Liver (tissue), 8 donors: ENCODE measurements at regions not wholly inside any gene's neighbourhood (a gene's known extent, or its start where the extent isn't known, plus 50 kb on each side); places are given as distances from the start of the nearest gene placed in this dataset.

Experiments
- DNase-seq: peaks from one replicate; pipeline ENCODE4 v3.0.0-alpha.2; 2017; ENCODE audit warnings: low spot score
- H3K27ac ChIP-seq, 2 donors: one replicate each; pipeline ENCODE4 v1.7.0; 2013; ENCODE audit warnings: inconsistent platforms in 2 of 2, low read length in 2 of 2, control low read depth in 1 of 2, low read depth in 1 of 2, mild to moderate bottlenecking in 1 of 2
- H3K27me3 ChIP-seq, 4 donors: one replicate each; pipeline versions ENCODE4 v1.6.1 to v1.7.0; 2013; ENCODE audit warnings: low read length in 3 of 4, inconsistent platforms in 1 of 4, mild to moderate bottlenecking in 1 of 4, moderate library complexity in 1 of 4; ENCODE audit not compliant: control insufficient read depth in 4 of 4, insufficient read depth in 4 of 4
- H3K36me3 ChIP-seq, 4 donors: one replicate each; pipeline versions ENCODE4 v1.6.1 to v1.7.0; 2013; ENCODE audit warnings: low read length in 3 of 4, mild to moderate bottlenecking in 3 of 4, low read depth in 1 of 4, moderate library complexity in 1 of 4; ENCODE audit not compliant: control insufficient read depth in 4 of 4, insufficient read depth in 3 of 4
- H3K4me1 ChIP-seq, 4 donors: one replicate each; pipeline versions ENCODE4 v1.6.1 to v1.7.0; 2013; ENCODE audit warnings: low read length in 3 of 4, mild to moderate bottlenecking in 3 of 4, moderate library complexity in 1 of 4; ENCODE audit not compliant: control insufficient read depth in 4 of 4, insufficient read depth in 4 of 4
- H3K4me3 ChIP-seq, 3 donors: one replicate each; pipeline versions ENCODE4 v1.6.1 to v1.7.0; 2013; ENCODE audit warnings: low read length in 3 of 3, control low read depth in 1 of 3, low read depth in 1 of 3, mild to moderate bottlenecking in 1 of 3
- H3K9ac ChIP-seq, 2 donors: one replicate each; pipeline ENCODE4 v1.7.0; 2013; ENCODE audit warnings: low read length in 2 of 2, mild to moderate bottlenecking in 2 of 2, moderate library complexity in 2 of 2, control low read depth in 1 of 2, low read depth in 1 of 2
- H3K9me3 ChIP-seq, 4 donors: one replicate each; pipeline versions ENCODE4 v1.6.1 to v1.7.0; 2013; ENCODE audit warnings: low read length in 3 of 4; ENCODE audit not compliant: control insufficient read depth in 4 of 4
- ATF3 ChIP-seq: IDR thresholded peaks from 2 replicates; pipeline ENCODE4 v1.6.1; 2016; ENCODE audit warnings: antibody characterized with exemption
- CTCF ChIP-seq: fragments of 150-350 bp; IDR thresholded peaks from 2 replicates; pipeline ENCODE4 v1.5.1; 2017; ENCODE audit warnings: improper control_type of control experiment, low read depth, low read length; ENCODE audit not compliant: missing input control
- EGR1 ChIP-seq, 2 donors: IDR thresholded peaks; 2 replicates each; pipeline ENCODE4 v1.6.1; 2016 to 2018; ENCODE audit warnings: antibody characterized with exemption in 2 of 2, low read depth in 2 of 2
- FOXA1 ChIP-seq: IDR thresholded peaks from 2 replicates; pipeline ENCODE4 v1.6.1; 2016; ENCODE audit warnings: antibody characterized with exemption
- FOXA2 ChIP-seq: IDR thresholded peaks from 2 replicates; pipeline ENCODE4 v1.6.1; 2016; ENCODE audit warnings: antibody characterized with exemption
- GABPA ChIP-seq, 2 donors: IDR thresholded peaks in 1 of 2; conservative IDR thresholded peaks in 1 of 2; 2 replicates each; pipeline ENCODE4 v1.6.1; 2016; ENCODE audit warnings: antibody characterized with exemption in 2 of 2, mild to moderate bottlenecking in 1 of 2, moderate library complexity in 1 of 2
- HNF4A ChIP-seq, 2 donors: conservative IDR thresholded peaks; 2 replicates each; pipeline ENCODE4 v1.6.1; 2016; ENCODE audit warnings: antibody characterized with exemption in 2 of 2, mild to moderate bottlenecking in 2 of 2
- HNF4G ChIP-seq: IDR thresholded peaks from 2 replicates; pipeline ENCODE4 v1.6.1; 2016; ENCODE audit warnings: antibody characterized with exemption
- JUND ChIP-seq, 2 donors: IDR thresholded peaks; 2 replicates each; pipeline ENCODE4 v1.6.1; 2016; ENCODE audit warnings: antibody characterized with exemption in 2 of 2
- NR2F2 ChIP-seq: IDR thresholded peaks from 2 replicates; pipeline ENCODE4 v1.6.1; 2016; ENCODE audit warnings: antibody characterized with exemption
- RAD21 ChIP-seq, 2 donors: IDR thresholded peaks; 2 replicates each; pipeline ENCODE4 v1.6.1; 2016; ENCODE audit warnings: antibody characterized with exemption in 2 of 2, mild to moderate bottlenecking in 2 of 2
- REST ChIP-seq: IDR thresholded peaks from 2 replicates; pipeline ENCODE4 v1.6.1; 2016; ENCODE audit warnings: antibody characterized with exemption, mild to moderate bottlenecking
- RXRA ChIP-seq, 2 donors: IDR thresholded peaks; 2 replicates each; pipeline ENCODE4 v1.6.1; 2017 to 2018; ENCODE audit warnings: antibody characterized with exemption in 2 of 2, mild to moderate bottlenecking in 1 of 2
- SP1 ChIP-seq: IDR thresholded peaks from 2 replicates; pipeline ENCODE4 v1.6.1; 2018; ENCODE audit warnings: antibody characterized with exemption, mild to moderate bottlenecking
- TAF1 ChIP-seq: conservative IDR thresholded peaks from 2 replicates; pipeline ENCODE4 v1.6.1; 2016; ENCODE audit warnings: antibody characterized with exemption, mild to moderate bottlenecking
- YY1 ChIP-seq: IDR thresholded peaks from 2 replicates; pipeline ENCODE4 v1.6.1; 2016; ENCODE audit warnings: antibody characterized with exemption, mild to moderate bottlenecking
- WGBS: extraction: QIAGEN DNeasy Blood & Tissue Kit; methylation state at CpG from one replicate; pipeline ENCODE4 v1.1.7; 2013; 5-methylcytosine and 5-hydroxymethylcytosine counted together
- TF ChIP-seq, protein P1 (sequence below): IDR thresholded peaks from 2 replicates; pipeline ENCODE4 v1.6.1; 2016; ENCODE audit warnings: antibody characterized with exemption
- TF ChIP-seq, protein P2 (sequence below): IDR thresholded peaks from 2 replicates; pipeline ENCODE4 v1.6.1; 2016; ENCODE audit warnings: antibody characterized with exemption
- donor health status: healthy.
- donor health status: healthy.
- donor health status: healthy.
- donor health status: healthy.
- donor health status: healthy.

- no peak for TF ChIP-seq NR2F2
- TF ChIP-seq YY1 = no peak
- no peak for TF ChIP-seq CTCF
- no peak for TF ChIP-seq RAD21 (IDR thresholded peaks at IDR 0.05)
- TF ChIP-seq, protein P1, sequence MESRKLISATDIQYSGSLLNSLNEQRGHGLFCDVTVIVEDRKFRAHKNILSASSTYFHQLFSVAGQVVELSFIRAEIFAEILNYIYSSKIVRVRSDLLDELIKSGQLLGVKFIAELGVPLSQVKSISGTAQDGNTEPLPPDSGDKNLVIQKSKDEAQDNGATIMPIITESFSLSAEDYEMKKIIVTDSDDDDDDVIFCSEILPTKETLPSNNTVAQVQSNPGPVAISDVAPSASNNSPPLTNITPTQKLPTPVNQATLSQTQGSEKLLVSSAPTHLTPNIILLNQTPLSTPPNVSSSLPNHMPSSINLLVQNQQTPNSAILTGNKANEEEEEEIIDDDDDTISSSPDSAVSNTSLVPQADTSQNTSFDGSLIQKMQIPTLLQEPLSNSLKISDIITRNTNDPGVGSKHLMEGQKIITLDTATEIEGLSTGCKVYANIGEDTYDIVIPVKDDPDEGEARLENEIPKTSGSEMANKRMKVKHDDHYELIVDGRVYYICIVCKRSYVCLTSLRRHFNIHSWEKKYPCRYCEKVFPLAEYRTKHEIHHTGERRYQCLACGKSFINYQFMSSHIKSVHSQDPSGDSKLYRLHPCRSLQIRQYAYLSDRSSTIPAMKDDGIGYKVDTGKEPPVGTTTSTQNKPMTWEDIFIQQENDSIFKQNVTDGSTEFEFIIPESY = no peak
- TF ChIP-seq, protein P2, sequence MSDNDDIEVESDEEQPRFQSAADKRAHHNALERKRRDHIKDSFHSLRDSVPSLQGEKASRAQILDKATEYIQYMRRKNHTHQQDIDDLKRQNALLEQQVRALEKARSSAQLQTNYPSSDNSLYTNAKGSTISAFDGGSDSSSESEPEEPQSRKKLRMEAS = no peak
- no peak for TF ChIP-seq GABPA (IDR thresholded peaks at IDR 0.05 in 1 of 2, conservative IDR thresholded peaks at IDR 0.05 in 1 of 2)
- TF ChIP-seq HNF4A (conservative IDR thresholded peaks at IDR 0.05) = no peak
- TF ChIP-seq JUND (IDR thresholded peaks at IDR 0.05) = no peak
- TF ChIP-seq ATF3 = no peak
- TF ChIP-seq TAF1 = no peak
- TF ChIP-seq SP1 = no peak
- no peak for TF ChIP-seq EGR1 (IDR thresholded peaks at IDR 0.05; ENCODE audit: low read depth in 2 of 2)
- TF ChIP-seq HNF4G = no peak
- TF ChIP-seq REST = no peak
- no peak for TF ChIP-seq FOXA1
- TF ChIP-seq RXRA (IDR thresholded peaks at IDR 0.05) = no peak
- no peak for TF ChIP-seq FOXA2
- Histone ChIP-seq H3K9ac (no peak overlapping the region), H3K36me3 (no peaks in the 10 kb centered on the region), H3K4me3 (no peak overlapping the region), H3K9me3 (no peaks in the 10 kb centered on the region), H3K27ac (no peak overlapping the region), H3K27me3 (no peaks in the 10 kb centered on the region), H3K4me1 (peaks cover 17 to 43% (median 34%) of the 10 kb centered on the region in 4 donors)
- no peak for DNase-seq
- 83% methylated on average over 4 of the region's 4 CpGs for WGBS
These were observed 197.3 kb upstream of the IL12A start for GRCh38 chr3:159791336-159791735.

GRCh38 chr3:159792070-159792469 lies 196.6 kb upstream of the IL12A start:
- Histone ChIP-seq H3K4me1 (peaks cover 14 to 37% (median 33%) of the 10 kb centered on the region in 4 donors), H3K27ac (no peak overlapping the region), H3K36me3 (no peaks in the 10 kb centered on the region), H3K9me3 (no peaks in the 10 kb centered on the region), H3K4me3 (no peak overlapping the region), H3K27me3 (no peaks in the 10 kb centered on the region), H3K9ac (no peak overlapping the region)
- 98% methylated on average over 2 of the region's 2 CpGs for WGBS
- DNase-seq = no peak
- TF ChIP-seq ATF3 (no peak), SP1 (no peak), JUND (IDR thresholded peaks at IDR 0.05) (no peak), GABPA (IDR thresholded peaks at IDR 0.05 in 1 of 2, conservative IDR thresholded peaks at IDR 0.05 in 1 of 2) (no peak), FOXA2 (no peak), EGR1 (IDR thresholded peaks at IDR 0.05; ENCODE audit: low read depth in 2 of 2) (no peak), RAD21 (IDR thresholded peaks at IDR 0.05) (no peak), HNF4G (no peak), RXRA (IDR thresholded peaks at IDR 0.05) (no peak), FOXA1 (no peak), HNF4A (conservative IDR thresholded peaks at IDR 0.05) (no peak), CTCF (no peak), YY1 (no peak)
